OCI-LY1 (cell line): ENCODE measurements at regions not wholly inside any gene's neighbourhood (a gene's known extent, or its start where the extent isn't known, plus 50 kb on each side); places are given as distances from the start of the nearest gene placed in this dataset.

Experiments used
- H2AFZ ChIP-seq: fragments of 200-600 bp; sonication (generic), shearing (Covaris generic); 2 replicates; pipeline ENCODE4 v1.6.0; 2014; ENCODE audit warnings: antibody characterized with exemption, mild to moderate bottlenecking, low read length
- H3F3A ChIP-seq: fragments of 200-600 bp; sonication (generic), shearing (Covaris generic); 2 replicates; pipeline ENCODE4 v1.6.0; 2014; ENCODE audit warnings: mild to moderate bottlenecking, antibody characterized with exemption, low read length, moderate library complexity; ENCODE audit not compliant: insufficient read depth
- H3K27ac ChIP-seq: fragments of 200-600 bp; sonication (generic); 2 replicates; pipeline ENCODE4 v1.5.1; 2014; ENCODE audit warnings: low read length, mixed run types, mild to moderate bottlenecking, low read depth; ENCODE audit not compliant: poor library complexity, severe bottlenecking
- H3K27me3 ChIP-seq: fragments of 200-600 bp; sonication (generic); 2 replicates; pipeline ENCODE4 v1.6.0; 2014; ENCODE audit warnings: antibody characterized with exemption, mild to moderate bottlenecking, low read length, moderate library complexity; ENCODE audit not compliant: insufficient read depth
- H3K36me3 ChIP-seq: fragments of 200-600 bp; sonication (generic); 2 replicates; pipeline ENCODE4 v1.6.1; 2014; ENCODE audit warnings: mild to moderate bottlenecking, antibody characterized with exemption, low read length, moderate library complexity, mixed read lengths; ENCODE audit not compliant: insufficient read depth
- H3K4me1 ChIP-seq: fragments of 200-600 bp; sonication (generic); 2 replicates; pipeline ENCODE4 v1.5.1; 2014; ENCODE audit warnings: mild to moderate bottlenecking, low read length, moderate library complexity; ENCODE audit not compliant: insufficient read depth, severe bottlenecking
- H3K4me2 ChIP-seq: fragments of 200-600 bp; sonication (generic), shearing (Covaris generic); 2 replicates; pipeline ENCODE4 v1.6.1; 2014; ENCODE audit warnings: low read length
- H3K4me3 ChIP-seq: fragments of 200-600 bp; sonication (generic); 2 replicates; pipeline ENCODE4 v1.5.1; 2014; ENCODE audit warnings: low read length, low read depth, mild to moderate bottlenecking, mixed read lengths; ENCODE audit not compliant: poor library complexity, severe bottlenecking
- H3K79me2 ChIP-seq: fragments of 200-600 bp; shearing (Covaris generic); 2 replicates; pipeline ENCODE4 v1.6.1; 2016; ENCODE audit warnings: mixed run types, low read length, mixed read lengths; ENCODE audit not compliant: insufficient read depth
- H3K9ac ChIP-seq: fragments of 200-600 bp; sonication (generic), shearing (Covaris generic); 2 replicates; pipeline ENCODE4 v1.6.1; 2014; ENCODE audit warnings: mild to moderate bottlenecking, low read length, mixed read lengths
- H3K9me2 ChIP-seq: fragments of 200-600 bp; sonication (generic), shearing (Covaris generic); 2 replicates; pipeline ENCODE4 v1.6.1; 2014; ENCODE audit warnings: low read depth, mild to moderate bottlenecking, low read length, mixed read lengths
- H3K9me3 ChIP-seq: fragments of 200-600 bp; shearing (Covaris generic); 2 replicates; pipeline ENCODE4 v1.6.1; 2014; ENCODE audit warnings: low read length, mixed read lengths
- H4K20me1 ChIP-seq: fragments of 200-600 bp; sonication (generic), shearing (Covaris generic); 2 replicates; pipeline ENCODE4 v1.6.0; 2016; ENCODE audit warnings: mild to moderate bottlenecking, low read length; ENCODE audit not compliant: insufficient read depth
- EZH2 ChIP-seq: fragments of 200-600 bp; sonication (generic), shearing (Covaris generic); IDR thresholded peaks from 2 replicates; pipeline ENCODE4 v1.8.0; 2017; ENCODE audit warnings: borderline replicate concordance, mixed run types, mild to moderate bottlenecking, antibody characterized with exemption, low read length, moderate library complexity, mixed read lengths
- TF ChIP-seq, protein P1 (sequence below): fragments of 200-600 bp; sonication (generic), shearing (Covaris generic); IDR thresholded peaks from 2 replicates; pipeline ENCODE4 v1.5.1; 2017; ENCODE audit warnings: mild to moderate bottlenecking, antibody characterized with exemption, low read length, moderate library complexity, mixed read lengths

DNA sequence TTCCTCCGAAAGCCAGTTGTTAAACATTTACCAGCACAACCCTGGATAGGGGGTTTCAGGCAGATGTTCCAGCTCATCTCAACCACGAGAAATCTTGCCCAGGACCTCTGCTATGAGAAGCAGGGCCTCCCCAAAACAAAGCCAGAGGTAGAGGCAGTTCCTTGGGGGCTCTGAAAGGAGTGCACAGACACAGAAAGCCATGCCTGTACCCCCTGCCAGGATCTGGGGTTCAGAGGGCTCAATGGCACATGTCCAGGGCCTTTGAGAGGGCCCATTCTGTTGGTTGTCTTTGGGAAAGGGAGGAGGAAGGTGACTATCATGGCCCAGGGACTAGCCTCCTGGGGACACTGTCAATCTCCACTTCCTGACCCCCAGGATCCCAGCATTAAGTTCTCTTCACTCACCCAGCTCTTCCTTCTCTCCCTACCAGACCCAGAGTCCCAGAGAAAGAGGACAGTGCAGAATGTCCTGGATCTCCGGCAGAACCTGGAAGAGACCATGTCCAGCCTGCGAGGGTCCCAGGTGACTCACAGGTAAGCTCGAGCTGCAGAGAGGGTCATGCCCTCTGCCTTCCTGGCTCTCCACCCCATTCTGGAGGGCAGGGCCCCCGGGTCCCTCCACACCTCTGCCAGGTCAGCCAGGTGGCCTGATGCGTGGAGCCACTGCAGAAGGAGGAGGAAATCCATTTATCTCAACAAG, 116.4 kb upstream of the IPO9 start:
- H3K4me1 ChIP-seq, result no peaks in the 10 kb centered on the region
- no peaks in the 10 kb centered on the region for H3K9me2 ChIP-seq
- no peaks in the 10 kb centered on the region for H3K36me3 ChIP-seq
- H2AFZ ChIP-seq, result no peak overlapping the region
- no peak overlapping the region for H3K4me2 ChIP-seq
- no peaks in the 10 kb centered on the region for H3K79me2 ChIP-seq
- H3F3A ChIP-seq, result no peaks in the 10 kb centered on the region
- 0 out of 2 replicates have a peak, but pooled peaks cover 4% of the 10 kb centered on the region for H3K27me3 ChIP-seq
- no peaks in the 10 kb centered on the region for H3K9me3 ChIP-seq
- no peak overlapping the region for H3K9ac ChIP-seq
- H3K27ac ChIP-seq, result no peak overlapping the region
- TF ChIP-seq, protein P1, sequence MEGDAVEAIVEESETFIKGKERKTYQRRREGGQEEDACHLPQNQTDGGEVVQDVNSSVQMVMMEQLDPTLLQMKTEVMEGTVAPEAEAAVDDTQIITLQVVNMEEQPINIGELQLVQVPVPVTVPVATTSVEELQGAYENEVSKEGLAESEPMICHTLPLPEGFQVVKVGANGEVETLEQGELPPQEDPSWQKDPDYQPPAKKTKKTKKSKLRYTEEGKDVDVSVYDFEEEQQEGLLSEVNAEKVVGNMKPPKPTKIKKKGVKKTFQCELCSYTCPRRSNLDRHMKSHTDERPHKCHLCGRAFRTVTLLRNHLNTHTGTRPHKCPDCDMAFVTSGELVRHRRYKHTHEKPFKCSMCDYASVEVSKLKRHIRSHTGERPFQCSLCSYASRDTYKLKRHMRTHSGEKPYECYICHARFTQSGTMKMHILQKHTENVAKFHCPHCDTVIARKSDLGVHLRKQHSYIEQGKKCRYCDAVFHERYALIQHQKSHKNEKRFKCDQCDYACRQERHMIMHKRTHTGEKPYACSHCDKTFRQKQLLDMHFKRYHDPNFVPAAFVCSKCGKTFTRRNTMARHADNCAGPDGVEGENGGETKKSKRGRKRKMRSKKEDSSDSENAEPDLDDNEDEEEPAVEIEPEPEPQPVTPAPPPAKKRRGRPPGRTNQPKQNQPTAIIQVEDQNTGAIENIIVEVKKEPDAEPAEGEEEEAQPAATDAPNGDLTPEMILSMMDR, result no peak
- no peak for TF ChIP-seq EZH2
- H4K20me1 ChIP-seq, result no peaks in the 10 kb centered on the region
- H3K4me3 ChIP-seq, result no peak overlapping the region

DNA sequence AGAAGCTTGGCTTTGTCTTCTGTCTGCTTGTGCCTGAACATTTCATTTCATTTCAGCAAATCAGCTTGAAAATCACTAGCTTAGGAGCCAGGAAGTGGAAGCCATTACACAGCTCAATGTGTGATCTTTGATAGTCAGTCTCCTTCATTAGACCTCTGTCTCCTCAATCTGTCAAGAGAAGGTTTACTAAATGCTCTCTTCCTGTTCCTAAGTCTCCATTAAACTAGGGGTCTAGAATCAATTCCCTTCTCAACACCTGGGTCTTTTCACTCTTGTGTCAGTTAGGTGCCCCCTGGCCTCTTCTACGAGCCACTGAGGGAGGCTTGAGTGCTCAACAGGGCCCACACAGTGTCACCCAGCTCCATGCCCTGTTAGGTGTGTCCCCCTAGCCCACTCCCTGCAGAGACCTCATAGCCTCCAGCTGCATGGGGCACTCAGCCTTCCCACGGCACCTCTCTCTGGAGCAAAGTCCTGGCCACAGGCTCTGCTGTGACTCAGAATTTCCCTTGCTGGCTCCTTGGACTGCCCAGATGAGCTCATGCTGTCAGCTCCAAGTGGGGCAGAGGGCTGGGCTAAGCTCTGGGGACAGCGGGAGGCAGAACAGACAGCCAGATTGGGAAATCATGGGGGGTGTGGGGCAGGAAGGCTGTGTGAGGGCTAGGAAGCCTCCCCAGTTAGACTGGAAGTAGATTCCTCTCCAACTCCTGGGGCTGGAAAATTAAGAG, 115.7 kb upstream of the IPO9 start:
- Histone ChIP-seq H3K9ac (no peak overlapping the region), H3K4me2 (no peak overlapping the region), H3K27me3 (0 out of 2 replicates have a peak, but pooled peaks cover 4% of the 10 kb centered on the region), H3K4me1 (no peaks in the 10 kb centered on the region), H3K9me2 (no peaks in the 10 kb centered on the region), H4K20me1 (no peaks in the 10 kb centered on the region), H2AFZ (no peak overlapping the region), H3K27ac (no peak overlapping the region), H3K79me2 (no peaks in the 10 kb centered on the region), H3K36me3 (no peaks in the 10 kb centered on the region), H3F3A (no peaks in the 10 kb centered on the region), H3K4me3 (no peak overlapping the region), H3K9me3 (no peaks in the 10 kb centered on the region)
- TF ChIP-seq, protein P1, result no peak
- TF ChIP-seq EZH2, result no peak

DNA sequence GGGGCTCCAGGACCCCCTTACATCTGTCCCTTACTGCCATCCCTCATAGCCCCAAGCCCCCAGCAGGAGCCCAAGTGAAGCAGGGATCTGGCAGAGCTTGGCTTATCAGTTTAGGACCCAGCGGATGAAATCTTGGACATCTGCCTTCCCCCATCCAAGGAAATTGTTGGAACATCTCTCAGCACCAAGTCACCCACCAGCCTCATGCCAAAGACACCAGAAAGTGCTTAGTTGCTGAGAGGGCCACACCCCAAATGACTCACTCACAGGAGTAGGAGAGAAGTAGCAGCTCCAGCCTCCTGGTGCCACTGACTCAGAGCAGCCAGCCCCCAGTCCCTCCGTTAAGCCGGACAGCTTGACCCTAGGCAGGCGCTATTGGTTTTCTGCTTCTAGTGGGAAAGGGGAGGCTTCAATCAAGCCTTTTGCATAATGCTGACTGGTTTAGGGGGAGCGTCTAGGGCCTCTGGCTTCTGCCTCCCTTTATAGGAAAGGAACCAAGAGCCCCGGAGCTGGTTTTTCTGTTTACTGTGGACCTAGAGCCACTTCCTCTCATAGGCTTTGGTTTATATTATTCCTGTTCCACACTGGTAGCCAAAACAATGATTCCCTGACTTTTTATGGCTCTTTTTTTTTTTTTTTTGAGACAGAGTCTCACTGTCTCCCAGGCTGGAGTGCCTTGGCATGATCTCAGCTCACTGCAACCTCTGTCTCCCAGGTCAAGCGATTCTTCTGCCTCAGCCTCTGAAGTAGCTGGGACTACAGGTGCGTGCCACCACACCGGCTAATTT, 114.2 kb upstream of the IPO9 start:
- H3K9me2 ChIP-seq, result no peaks in the 10 kb centered on the region
- H4K20me1 ChIP-seq, result no peaks in the 10 kb centered on the region
- H3K4me2 ChIP-seq, result no peak overlapping the region
- H3F3A ChIP-seq, result no peaks in the 10 kb centered on the region
- no peak for TF ChIP-seq EZH2
- TF ChIP-seq, protein P1, result no peak
- H3K79me2 ChIP-seq, result no peaks in the 10 kb centered on the region
- H3K9me3 ChIP-seq, result no peaks in the 10 kb centered on the region
- H3K4me1 ChIP-seq, result no peaks in the 10 kb centered on the region
- H3K4me3 ChIP-seq, result no peak overlapping the region
- no peak overlapping the region for H3K9ac ChIP-seq
- peaks cover 9% of the 10 kb centered on the region; the same call in 1 of the 2 replicates for H3K27me3 ChIP-seq
- H3K36me3 ChIP-seq, result no peaks in the 10 kb centered on the region
- H2AFZ ChIP-seq, result no peak overlapping the region
- no peak overlapping the region for H3K27ac ChIP-seq
